GM12878 (cell line): ENCODE measurements at regions not wholly inside any gene's neighbourhood (a gene's known extent, or its start where the extent isn't known, plus 50 kb on each side); places are given as distances from the start of the nearest gene placed in this dataset.

Experiments
- ATAC-seq: fragments of 200-7000 bp; cut with Tn5 transposase; 3 replicates; pipeline ENCODE4 v1.9.1; 2020; ENCODE audit warnings: mild to moderate bottlenecking, moderate library complexity
- BruUV-seq: library from RNA; stranded (reverse); fragments of 400-500 nt; replicated peaks from 2 replicates; lab custom pipeline; 2021; lab: Mats Ljungman, UMichigan
- CTCF ChIA-PET: fragments of 300-600 bp; sonication (Branson Sonifier 250); formaldehyde crosslinking; extraction: SDS; loops from one replicate; lab custom pipeline; 2021; ENCODE audit warnings: inconsistent platforms; lab: Yijun Ruan, JAX
- POLR2A ChIA-PET: fragments of 350-600 bp; formaldehyde crosslinking; extraction: SDS; loops from one replicate; lab custom pipeline; 2021; ENCODE audit warnings: inconsistent platforms; lab: Charles Lee
- RAD21 ChIA-PET: fragments of 300-600 bp; sonication (Branson Sonifier 250); formaldehyde crosslinking; loops from one replicate; lab custom pipeline; 2023; ENCODE audit warnings: antibody characterized with exemption; ENCODE audit not compliant: unreplicated experiment; lab: Charles Lee
- SMC1A ChIA-PET: fragments of 300-600 bp; sonication (Branson Sonifier 250); formaldehyde crosslinking; loops from one replicate; lab custom pipeline; 2023; ENCODE audit not compliant: unreplicated experiment, uncharacterized antibody; lab: Charles Lee
- DNase-seq: peaks from one replicate; pipeline ENCODE4 v3.0.0-alpha.2; 2011; ENCODE audit warnings: low read depth, low spot score
- FAIRE-seq: peaks from 3 replicates; lab custom pipeline; 2011; peaks lifted over from hg19 to GRCh38; lab: Jason Lieb, UNC
- H2AFZ ChIP-seq: 2 replicates; pipeline ENCODE4 v1.6.0; 2011; ENCODE audit warnings: low read depth, low read length, control low read depth; ENCODE audit not compliant: control insufficient read depth
- H3K27ac ChIP-seq: 2 replicates; pipeline ENCODE4 v1.5.1; 2011; ENCODE audit warnings: control low read depth; ENCODE audit not compliant: control insufficient read depth, insufficient read depth
- H3K27me3 ChIP-seq, 2 experiments: replicated peaks in 1 of 2; 2 replicates each; pipeline versions ENCODE4 v1.6.0 to v1.6.1; 2011; ENCODE audit warnings: low read length in 1 of 2; ENCODE audit not compliant: control insufficient read depth in 2 of 2, insufficient read depth in 2 of 2
- H3K36me3 ChIP-seq, 2 experiments: 2 replicates each; pipeline ENCODE4 v1.5.1; 2011; ENCODE audit warnings: low read length in 1 of 2; ENCODE audit not compliant: control insufficient read depth in 2 of 2, insufficient read depth in 2 of 2
- H3K4me1 ChIP-seq: 2 replicates; pipeline ENCODE4 v1.6.1; 2011; ENCODE audit warnings: mild to moderate bottlenecking, low read length, moderate library complexity, mixed read lengths; ENCODE audit not compliant: control insufficient read depth, insufficient read depth
- H3K4me2 ChIP-seq: 2 replicates; pipeline ENCODE4 v1.6.0; 2011; ENCODE audit warnings: control low read depth; ENCODE audit not compliant: control insufficient read depth, insufficient read depth
- H3K4me3 ChIP-seq: fragments of 200-600 bp; sonication (generic); 2 replicates; pipeline ENCODE4 v1.5.1; 2016
- H3K79me2 ChIP-seq: 2 replicates; pipeline ENCODE4 v1.6.0; 2011; ENCODE audit warnings: low read length; ENCODE audit not compliant: control insufficient read depth, insufficient read depth
- H3K9ac ChIP-seq: 2 replicates; pipeline ENCODE4 v1.8.0; 2011; ENCODE audit warnings: low read length, control low read depth, mixed read lengths; ENCODE audit not compliant: control insufficient read depth, insufficient read depth
- H3K9me3 ChIP-seq: replicated peaks from 3 replicates; pipeline ENCODE4 v1.5.1; 2011; ENCODE audit warnings: mild to moderate bottlenecking, low read length; ENCODE audit not compliant: control insufficient read depth, insufficient read depth
- H4K20me1 ChIP-seq: 2 replicates; pipeline ENCODE4 v1.6.0; 2011; ENCODE audit not compliant: control insufficient read depth, insufficient read depth
- CBX5 ChIP-seq: sonication (generic); IDR thresholded peaks from 2 replicates; pipeline ENCODE4 v1.6.1; 2016; ENCODE audit warnings: low read depth, moderate library complexity, mild to moderate bottlenecking, inconsistent platforms
- E4F1 ChIP-seq: fragments of 450-650 bp; IDR thresholded peaks from 2 replicates; pipeline ENCODE4 v1.6.1; 2018; ENCODE audit warnings: borderline replicate concordance, mild to moderate bottlenecking; ENCODE audit not compliant: partially characterized antibody
- EGR1 ChIP-seq, 2 experiments: IDR thresholded peaks; 1 replicate in 1 of 2; 2 replicates in 1 of 2; pipeline ENCODE4 v1.6.1; 2011 to 2012; ENCODE audit warnings: low read depth in 2 of 2, low read length in 2 of 2, borderline replicate concordance in 1 of 2, mild to moderate bottlenecking in 1 of 2, moderate library complexity in 1 of 2
- FOXK2 ChIP-seq: fragments of 450-650 bp; IDR thresholded peaks from 2 replicates; pipeline ENCODE4 v1.6.1; 2017; ENCODE audit warnings: mild to moderate bottlenecking, moderate library complexity
- IRF3 ChIP-seq: fragments of 450-650 bp; IDR thresholded peaks from 2 replicates; pipeline ENCODE4 v1.6.1; 2014; ENCODE audit warnings: mild to moderate bottlenecking
- JUND ChIP-seq: IDR thresholded peaks from 2 replicates; pipeline ENCODE4 v1.6.1; 2012; ENCODE audit warnings: low read depth, mild to moderate bottlenecking, low read length, improper control_type of control experiment, moderate library complexity
- LARP7 ChIP-seq: fragments of 450-650 bp; IDR thresholded peaks from 2 replicates; pipeline ENCODE4 v1.6.1; 2017; ENCODE audit warnings: mild to moderate bottlenecking
- MXI1 ChIP-seq: fragments of 150-350 bp; IDR thresholded peaks from 2 replicates; pipeline ENCODE4 v1.6.1; 2011; ENCODE audit warnings: low read depth, mild to moderate bottlenecking, inconsistent platforms, low read length, improper control_type of control experiment
- PAX8 ChIP-seq: fragments of 450-650 bp; IDR thresholded peaks from 2 replicates; pipeline ENCODE4 v1.6.1; 2017; ENCODE audit warnings: mild to moderate bottlenecking, moderate library complexity
- RELA ChIP-seq: fragments of 450-650 bp; IDR thresholded peaks from 2 replicates; pipeline ENCODE4 v1.8.0; 2014; ENCODE audit warnings: borderline replicate concordance; ENCODE audit not compliant: partially characterized antibody
- RFX5 ChIP-seq: IDR thresholded peaks from 2 replicates; pipeline ENCODE4 v1.6.1; 2011; ENCODE audit warnings: low read depth, low read length, improper control_type of control experiment
- SMAD1 ChIP-seq: fragments of 450-650 bp; IDR thresholded peaks from 2 replicates; pipeline ENCODE4 v1.6.1; 2018; ENCODE audit warnings: mild to moderate bottlenecking, low read depth; ENCODE audit not compliant: partially characterized antibody
- WGBS: methylation state at CpG from one replicate; pipeline ENCODE4 v1.1.6; 2016; ENCODE audit warnings: low lambda C conversion rate; ENCODE audit not compliant: insufficient replicate concordance, insufficient coverage; ENCODE audit errors: missing lambda C conversion rate; 5-methylcytosine and 5-hydroxymethylcytosine counted together
- in situ Hi-C: fragments of 300-500 bp; cut with MboI; formaldehyde crosslinking; loops from 9 replicates; pipeline ENCODE4 v1.14.3; 2018; ENCODE audit warnings: mixed read lengths
- intact Hi-C: fragments of 100-400 bp; cut with micrococcal nuclease; formaldehyde crosslinking; loops from one replicate; pipeline ENCODE4 v1.14.2; 2022; ENCODE audit not compliant: unreplicated experiment

DNA sequence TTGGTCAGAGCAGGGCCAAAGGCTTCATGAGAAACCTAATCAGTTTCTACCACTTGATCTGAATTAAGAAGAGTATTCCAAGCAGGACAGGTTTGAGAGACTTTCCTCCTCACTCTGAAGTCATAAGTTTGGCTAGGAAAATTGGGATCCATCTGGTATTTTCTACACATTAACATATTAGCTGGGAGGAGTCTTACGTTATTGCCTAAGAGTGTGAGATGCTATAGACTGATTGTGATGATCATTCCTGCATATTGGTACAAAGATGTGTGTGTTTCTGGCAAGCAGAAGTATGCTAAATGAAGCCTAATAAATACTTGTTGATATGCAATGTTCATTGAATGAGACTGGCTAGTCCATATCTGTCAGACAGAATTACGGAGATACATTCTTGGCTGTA is 73.5 kb upstream of the RASGRP1 start:
- Histone ChIP-seq H2AFZ (no peak overlapping the region; the same call in 1 of the 2 replicates), H4K20me1 (no peaks in the 10 kb centered on the region), H3K79me2 (no peaks in the 10 kb centered on the region), H3K4me3 (no peak overlapping the region), H3K27ac (no peak overlapping the region), H3K4me2 (no peak overlapping the region), H3K36me3 (no peaks in the 10 kb centered on the region), H3K9ac (no peak overlapping the region), H3K4me1 (0 out of 2 replicates have a peak, but pooled peaks cover 3% of the 10 kb centered on the region), H3K27me3 (no peaks in the 10 kb centered on the region), H3K9me3 (no peaks in the 10 kb centered on the region)
- intact Hi-C loops = no loop called here
- ChIA-PET SMC1A (interaction anchor here (42.6 to 47.0 kb wide), 2 partner anchors 14 to 20 kb away, joined by 1803 read pairs; no protein-coding TSS in a partner anchor), RAD21 (interaction anchor here (27.0 kb wide), 1 partner anchor 17 kb away, joined by 737 read pairs; no protein-coding TSS in a partner anchor), POLR2A (interaction anchor here (0.5 to 19.6 kb wide), 3 partner anchors 12 to 25 kb away, joined by 3 to 310 read pairs (median 6); no protein-coding TSS in a partner anchor), CTCF (interaction anchor here (15.4 kb wide), 1 partner anchor 12 kb away, joined by 188 read pairs; no protein-coding TSS in a partner anchor)
- no peak for FAIRE-seq
- no TSS peak for BruUV-seq
- no peak for TF ChIP-seq PAX8
- TF ChIP-seq JUND = no peak
- TF ChIP-seq LARP7 = no peak
- TF ChIP-seq FOXK2 = no peak
- no peak for DNase-seq
- in situ Hi-C loops = no loop called here
- 50% methylated on average over 2 of the region's 2 CpGs for WGBS
- no peak for ATAC-seq

- Histone ChIP-seq H3K9ac (no peak overlapping the region), H3K79me2 (no peaks in the 10 kb centered on the region), H4K20me1 (no peaks in the 10 kb centered on the region), H3K4me1 (0 out of 2 replicates have a peak, but pooled peaks cover 4% of the 10 kb centered on the region), H3K27ac (no peak overlapping the region), H3K27me3 (no peaks in the 10 kb centered on the region), H3K4me3 (no peak overlapping the region), H2AFZ (no peak overlapping the region), H3K36me3 (no peaks in the 10 kb centered on the region), H3K4me2 (no peak overlapping the region), H3K9me3 (no peaks in the 10 kb centered on the region)
- 85% methylated on average over 4 of the region's 4 CpGs for WGBS
- intact Hi-C loops = no loop called here
- CTCF ChIA-PET = interaction anchor here (15.4 kb wide), 1 partner anchor 11 kb away, joined by 188 read pairs; no protein-coding TSS in a partner anchor
- FAIRE-seq (no peak), ATAC-seq (no peak), DNase-seq (no peak)
- SMC1A ChIA-PET = interaction anchor here (42.6 to 47.0 kb wide), 2 partner anchors 15 to 19 kb away, joined by 1803 read pairs; no protein-coding TSS in a partner anchor
- in situ Hi-C loops = no loop called here
- BruUV-seq = no TSS peak
- RAD21 ChIA-PET = interaction anchor here (27.0 kb wide), 1 partner anchor 16 kb away, joined by 737 read pairs; no protein-coding TSS in a partner anchor
- POLR2A ChIA-PET = interaction anchor here (1.0 to 19.6 kb wide), 2 partner anchors 11 to 18 kb away, joined by 3 to 310 read pairs; no protein-coding TSS in a partner anchor
- no peak for TF ChIP-seq MXI1
- no peak for TF ChIP-seq E4F1
- no peak for TF ChIP-seq EGR1 (IDR thresholded peaks at IDR 0.05; ENCODE audit: borderline replicate concordance in 1 of 2, low read depth in 2 of 2, low read length in 2 of 2)
- no peak for TF ChIP-seq SMAD1
- no peak for TF ChIP-seq RFX5
- no peak for TF ChIP-seq IRF3
- TF ChIP-seq RELA = no peak
- TF ChIP-seq CBX5 = no peak
Measured at GRCh38 chr15:38638811-38639210, 74.2 kb upstream of the RASGRP1 start.
